SIG-M5 treated with dmso at 0.1 percent for 504 hours (cell line): ENCODE measurements at regions not wholly inside any gene's neighbourhood (a gene's known extent, or its start where the extent isn't known, plus 50 kb on each side); places are given as distances from the start of the nearest gene placed in this dataset.
"Not testable (repeated sequence)": the region's sequence is repeated elsewhere in the genome, so short reads cannot be mapped to it uniquely, and the experiment has no call there.

Experiments
- DNase-seq: peaks from one replicate; lab custom pipeline; 2025; ENCODE audit not compliant: unreplicated experiment; lab: John Stamatoyannopoulos, UW

- no peak for DNase-seq
Observed at GRCh38 chr18:1394426-1394825, 489.8 kb downstream of the ADCYAP1 start.

GRCh38 chr18:1394966-1395365 lies 490.3 kb downstream of the ADCYAP1 start:
- DNase-seq = no peak

- DNase-seq = no peak
Observed at GRCh38 chr18:1408376-1408775, 503.7 kb downstream of the ADCYAP1 start.

- DNase-seq = no peak
Observed at GRCh38 chr18:1412655-1413322, 508.1 kb downstream of the ADCYAP1 start.

GRCh38 chr18:1413323-1413675 lies 508.6 kb downstream of the ADCYAP1 start:
- DNase-seq = no peak

- no peak for DNase-seq
Observed at GRCh38 chr18:1416074-1416473, 511.4 kb downstream of the ADCYAP1 start.

- no peak for DNase-seq
Observed at GRCh38 chr18:1421502-1421901, 516.8 kb downstream of the ADCYAP1 start.

GRCh38 chr18:1422634-1423033 lies 518.0 kb downstream of the ADCYAP1 start:
- no peak for DNase-seq

GRCh38 chr18:1425679-1426078 lies 521.0 kb downstream of the ADCYAP1 start:
- no peak for DNase-seq

GRCh38 chr18:1435487-1435886 lies 530.8 kb downstream of the ADCYAP1 start:
- no peak for DNase-seq

GRCh38 chr18:1436199-1436598 lies 531.5 kb downstream of the ADCYAP1 start:
- no peak for DNase-seq

- DNase-seq = no peak
Observed at GRCh38 chr18:1438458-1438910, 533.8 kb downstream of the ADCYAP1 start.

- no peak for DNase-seq
Observed at GRCh38 chr18:1438967-1439366, 534.3 kb downstream of the ADCYAP1 start.

GRCh38 chr18:1444062-1444461 lies 539.4 kb downstream of the ADCYAP1 start:
- not testable (repeated sequence) for DNase-seq

GRCh38 chr18:1446765-1447164 lies 542.1 kb downstream of the ADCYAP1 start:
- no peak for DNase-seq

- no peak for DNase-seq
Observed at GRCh38 chr18:1452821-1453220, 548.1 kb downstream of the ADCYAP1 start.

GRCh38 chr18:1455605-1456004 lies 550.9 kb downstream of the ADCYAP1 start:
- DNase-seq = no peak

- no peak for DNase-seq
Observed at GRCh38 chr18:1458547-1458946, 553.9 kb downstream of the ADCYAP1 start.

GRCh38 chr18:1463981-1464380 lies 559.3 kb downstream of the ADCYAP1 start:
- no peak for DNase-seq

- no peak for DNase-seq
Observed at GRCh38 chr18:1464444-1465217, 560.0 kb downstream of the ADCYAP1 start.

- DNase-seq = no peak
Observed at GRCh38 chr18:1466035-1466434, 561.4 kb downstream of the ADCYAP1 start.

GRCh38 chr18:1467461-1467964 lies 562.8 kb downstream of the ADCYAP1 start:
- no peak for DNase-seq
